GM18511 (cell line): ENCODE measurements at regions not wholly inside any gene's neighbourhood (a gene's known extent, or its start where the extent isn't known, plus 50 kb on each side); places are given as distances from the start of the nearest gene placed in this dataset.
"Not testable (repeated sequence)": the region's sequence is repeated elsewhere in the genome, so short reads cannot be mapped to it uniquely, and the experiment has no call there.

ENCODE experiments used
- ATAC-seq: cut with Tn5 transposase; IDR thresholded peaks from one replicate; pipeline ENCODE4 v1.9.1; 2021; ENCODE audit warnings: mild to moderate bottlenecking, moderate library complexity; ENCODE audit not compliant: unreplicated experiment

GRCh38 chr14:56026506-56026905, 91.7 kb upstream of the PELI2 start:
- ATAC-seq: no peak

- no peak for ATAC-seq
Measured at GRCh38 chr14:56027421-56027820, 90.8 kb upstream of the PELI2 start.

- ATAC-seq: no peak
Measured at GRCh38 chr14:56027916-56028712, 90.1 kb upstream of the PELI2 start.

GRCh38 chr14:56036353-56036752, 81.9 kb upstream of the PELI2 start:
- no peak for ATAC-seq

- ATAC-seq: no peak
Measured at GRCh38 chr14:56040121-56040520, 78.1 kb upstream of the PELI2 start.

GRCh38 chr14:56044196-56044595, 74.0 kb upstream of the PELI2 start:
- ATAC-seq: no peak

- ATAC-seq: no peak
Measured at GRCh38 chr14:56046546-56046945, 71.7 kb upstream of the PELI2 start.

- ATAC-seq: no peak
Measured at GRCh38 chr14:56046996-56047395, 71.2 kb upstream of the PELI2 start.

- no peak for ATAC-seq
Measured at GRCh38 chr14:56049536-56049935, 68.7 kb upstream of the PELI2 start.

- no peak for ATAC-seq
Measured at GRCh38 chr14:56055511-56055910, 62.7 kb upstream of the PELI2 start.

- no peak for ATAC-seq
Measured at GRCh38 chr14:56056031-56056430, 62.2 kb upstream of the PELI2 start.

GRCh38 chr14:56057071-56057741, 61.0 kb upstream of the PELI2 start:
- no peak for ATAC-seq

- ATAC-seq: no peak
Measured at GRCh38 chr14:56057767-56058166, 60.4 kb upstream of the PELI2 start.

GRCh38 chr14:56059054-56059453, 59.2 kb upstream of the PELI2 start:
- ATAC-seq: no peak

- no peak for ATAC-seq
Measured at GRCh38 chr14:56061051-56061450, 57.2 kb upstream of the PELI2 start.

- no peak for ATAC-seq
Measured at GRCh38 chr14:56063131-56063530, 55.1 kb upstream of the PELI2 start.

GRCh38 chr14:56064513-56064912, 53.7 kb upstream of the PELI2 start:
- ATAC-seq: no peak

GRCh38 chr14:56065199-56065598, 53.0 kb upstream of the PELI2 start:
- ATAC-seq: not testable (repeated sequence)

GRCh38 chr14:56065621-56066290, 52.5 kb upstream of the PELI2 start:
- ATAC-seq: no peak
